Thymus (tissue), 11 donors: ENCODE measurements at regions not wholly inside any gene's neighbourhood (a gene's known extent, or its start where the extent isn't known, plus 50 kb on each side); places are given as distances from the start of the nearest gene placed in this dataset.
A peak's percentile ranks its signal among the peaks of the same experiment; 100 is the strongest.
"Not testable (repeated sequence)": the region's sequence is repeated elsewhere in the genome, so short reads cannot be mapped to it uniquely, and the experiment has no call there.

Experiments
- DNase-seq, 9 donors: peaks; one replicate each; pipeline ENCODE4 v3.0.0-alpha.2; 2013; ENCODE audit warnings: low spot score in 9 of 9, low read depth in 6 of 9, missing footprints in 1 of 9
- H3K27ac ChIP-seq, 2 donors: one replicate each; pipeline ENCODE4 v1.5.1; 2013; ENCODE audit warnings: control low read depth in 1 of 2, low read depth in 1 of 2, low read length in 1 of 2, mild to moderate bottlenecking in 1 of 2, moderate library complexity in 1 of 2
- H3K27me3 ChIP-seq, 2 donors: one replicate each; pipeline ENCODE4 v1.5.1; 2013; ENCODE audit warnings: low read length in 1 of 2; ENCODE audit not compliant: control insufficient read depth in 2 of 2, insufficient read depth in 1 of 2
- H3K36me3 ChIP-seq, 2 donors: one replicate each; pipeline ENCODE4 v1.5.1; 2013; ENCODE audit warnings: low read length in 1 of 2, mild to moderate bottlenecking in 1 of 2, moderate library complexity in 1 of 2; ENCODE audit not compliant: control insufficient read depth in 2 of 2, insufficient read depth in 2 of 2
- H3K4me1 ChIP-seq, 2 donors: one replicate each; pipeline ENCODE4 v1.5.1; 2013; ENCODE audit warnings: low read length in 2 of 2; ENCODE audit not compliant: control insufficient read depth in 2 of 2, insufficient read depth in 2 of 2
- H3K4me3 ChIP-seq, 2 donors: one replicate each; pipeline ENCODE4 v1.5.1; 2013; ENCODE audit warnings: low read length in 2 of 2, control low read depth in 1 of 2, mild to moderate bottlenecking in 1 of 2
- H3K9me3 ChIP-seq, 2 donors: one replicate each; pipeline ENCODE4 v1.5.1; 2013; ENCODE audit warnings: low read length in 1 of 2, mild to moderate bottlenecking in 1 of 2; ENCODE audit not compliant: control insufficient read depth in 2 of 2, insufficient read depth in 1 of 2
- WGBS: extraction: QIAGEN DNeasy Blood & Tissue Kit; methylation state at CpG from one replicate; pipeline ENCODE4 v1.1.7; 2013; 5-methylcytosine and 5-hydroxymethylcytosine counted together
- donor health status: healthy.

- Histone ChIP-seq H3K27ac (no peak overlapping the region), H3K4me1 (no peaks in the 10 kb centered on the region), H3K36me3 (peaks cover 0 to 3% of the 10 kb centered on the region in 2 donors), H3K27me3 (no peaks in the 10 kb centered on the region), H3K9me3 (peaks cover 0 to 3% of the 10 kb centered on the region in 2 donors), H3K4me3 (no peak overlapping the region)
- no peak for DNase-seq
- WGBS, result 98% methylated on average over 11 of the region's 11 CpGs
Observed at GRCh38 chr22:49514211-49514610, 313.5 kb downstream of the BRD1 start.

GRCh38 chr22:49513358-49513851, 314.3 kb downstream of the BRD1 start:
- Histone ChIP-seq H3K4me3 (no peak overlapping the region), H3K9me3 (peaks cover 0 to 3% of the 10 kb centered on the region in 2 donors), H3K27ac (no peak overlapping the region), H3K36me3 (peaks cover 0 to 3% of the 10 kb centered on the region in 2 donors), H3K4me1 (no peaks in the 10 kb centered on the region), H3K27me3 (no peaks in the 10 kb centered on the region)
- 95% methylated on average over 5 of the region's 5 CpGs for WGBS
- DNase-seq, result no peak

GRCh38 chr22:49512487-49513165, 315.0 kb downstream of the BRD1 start:
- DNase-seq, result no peak
- Histone ChIP-seq H3K36me3 (peaks cover 0 to 3% of the 10 kb centered on the region in 2 donors), H3K27ac (no peak overlapping the region), H3K27me3 (no peaks in the 10 kb centered on the region), H3K4me1 (no peaks in the 10 kb centered on the region), H3K4me3 (no peak overlapping the region), H3K9me3 (peaks cover 0 to 3% of the 10 kb centered on the region in 2 donors)
- 93% methylated on average over 13 of the region's 13 CpGs for WGBS

GRCh38 chr22:49511393-49512189, 316.1 kb downstream of the BRD1 start:
- H3K27ac ChIP-seq, result peak overlapping the region; percentile 17 to 74
- 97% methylated on average over 5 of the region's 5 CpGs for WGBS
- not testable (repeated sequence) for H3K4me1 ChIP-seq, H3K36me3 ChIP-seq, H3K27me3 ChIP-seq, H3K4me3 ChIP-seq, DNase-seq, H3K9me3 ChIP-seq

- DNase-seq, result no peak
- Histone ChIP-seq H3K4me1 (no peaks in the 10 kb centered on the region), H3K36me3 (peaks cover 0 to 3% of the 10 kb centered on the region in 2 donors), H3K9me3 (peaks cover 0 to 3% of the 10 kb centered on the region in 2 donors), H3K4me3 (no peak overlapping the region), H3K27ac (no peak overlapping the region), H3K27me3 (no peaks in the 10 kb centered on the region)
- 97% methylated on average over 1 of the region's 1 CpG for WGBS
Observed at GRCh38 chr22:49510718-49511117, 317.0 kb downstream of the BRD1 start.

DNA sequence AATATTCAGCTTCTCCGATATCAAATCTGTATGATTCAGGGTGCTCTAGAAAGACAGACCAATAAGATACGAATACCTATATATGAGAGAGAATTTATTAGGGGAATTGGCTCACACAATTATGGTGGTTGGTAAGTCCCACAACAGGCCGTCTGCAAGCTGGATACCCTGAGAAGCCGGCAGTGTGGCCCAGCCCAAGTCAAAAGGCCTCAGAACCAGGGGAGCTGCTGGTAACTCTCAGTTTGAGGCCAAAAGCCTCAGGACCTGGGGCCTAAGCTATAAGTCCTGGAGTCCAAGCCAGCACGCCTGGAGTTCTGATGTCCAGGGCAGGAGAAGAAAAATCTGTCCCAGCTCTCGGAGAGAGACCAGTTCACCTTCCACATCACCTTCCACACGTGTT, 318.7 kb downstream of the BRD1 start:
- Histone ChIP-seq H3K36me3 (peaks cover 0 to 3% of the 10 kb centered on the region in 2 donors), H3K27me3 (no peaks in the 10 kb centered on the region), H3K4me3 (no peak overlapping the region), H3K27ac (no peak overlapping the region), H3K9me3 (peaks cover 0 to 3% of the 10 kb centered on the region in 2 donors), H3K4me1 (no peaks in the 10 kb centered on the region)
- no peak for DNase-seq
- 99% methylated on average over 7 of the region's 7 CpGs for WGBS

GRCh38 chr22:49508561-49508960, 319.1 kb downstream of the BRD1 start:
- Histone ChIP-seq H3K4me3 (no peak overlapping the region), H3K27me3 (no peaks in the 10 kb centered on the region), H3K9me3 (peaks cover 0 to 3% of the 10 kb centered on the region in 2 donors), H3K4me1 (no peaks in the 10 kb centered on the region), H3K27ac (no peak overlapping the region), H3K36me3 (peaks cover 0 to 3% of the 10 kb centered on the region in 2 donors)
- no peak for DNase-seq
- 97% methylated on average over 9 of the region's 9 CpGs for WGBS

- Histone ChIP-seq H3K9me3 (peaks cover 0 to 3% of the 10 kb centered on the region in 2 donors), H3K27me3 (no peaks in the 10 kb centered on the region), H3K4me1 (no peaks in the 10 kb centered on the region), H3K27ac (no peak overlapping the region), H3K36me3 (peaks cover 0 to under 1% of the 10 kb centered on the region in 2 donors), H3K4me3 (no peak overlapping the region)
- no peak for DNase-seq
- 97% methylated on average over 22 of the region's 22 CpGs for WGBS
Observed at GRCh38 chr22:49507607-49508292, 319.9 kb downstream of the BRD1 start.

DNA sequence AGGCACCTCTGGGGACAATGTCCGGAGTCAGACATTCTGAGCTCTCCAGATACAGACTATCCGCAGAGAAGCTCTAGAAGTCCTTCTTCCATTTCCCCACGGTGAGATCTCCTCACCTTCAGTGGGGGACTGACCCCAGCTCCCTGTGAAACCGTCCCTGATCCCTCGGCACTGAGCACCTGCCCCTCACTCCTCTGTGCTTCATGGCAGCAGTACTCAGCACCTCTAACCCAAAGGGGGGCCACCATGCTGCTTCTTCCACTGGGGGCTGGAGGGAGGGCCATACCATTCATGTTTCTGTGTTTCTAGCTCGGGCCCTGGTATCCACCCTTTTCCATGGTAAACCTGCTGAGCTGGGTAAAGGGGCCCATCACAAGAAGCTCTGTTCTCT, 321.7 kb downstream of the BRD1 start:
- Histone ChIP-seq H3K4me1 (no peaks in the 10 kb centered on the region), H3K27ac (no peak overlapping the region), H3K36me3 (no peaks in the 10 kb centered on the region), H3K4me3 (no peak overlapping the region), H3K9me3 (no peaks in the 10 kb centered on the region), H3K27me3 (no peaks in the 10 kb centered on the region)
- WGBS, result 98% methylated on average over 6 of the region's 6 CpGs
- no peak for DNase-seq
